ENCODE measurements at regions not wholly inside any gene's neighbourhood (a gene's known extent, or its start where the extent isn't known, plus 50 kb on each side); places are given as distances from the start of the nearest gene placed in this dataset.

DNA sequence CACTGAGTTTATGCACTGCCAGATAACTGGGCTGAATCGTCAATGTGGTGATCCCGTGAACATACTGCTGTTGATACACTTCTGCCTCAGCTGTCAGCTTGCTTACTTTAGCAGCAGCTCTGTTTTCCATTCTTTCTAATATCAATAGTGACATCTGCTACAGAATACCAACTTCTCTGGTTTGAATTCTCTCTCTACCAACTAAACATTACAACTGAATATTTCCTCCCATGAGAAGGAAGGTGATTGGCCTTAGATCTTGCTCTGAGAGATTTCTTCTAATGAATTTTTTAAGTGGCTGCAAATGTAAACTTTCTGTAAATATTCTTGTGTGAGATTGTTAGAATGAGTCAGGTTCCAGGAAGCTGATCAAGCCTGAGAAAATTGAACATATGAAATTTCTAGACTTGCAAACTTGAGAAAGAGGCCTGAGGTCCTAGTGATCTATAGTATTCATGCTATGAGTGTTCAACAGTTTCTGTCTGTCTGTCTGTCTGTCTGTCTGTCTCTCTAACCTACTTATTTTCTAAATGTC lies 205.5 kb upstream of the CDKN2B start:
- TF ChIP-seq POLR2AphosphoS5 (IDR thresholded peaks at IDR 0.05; ENCODE audit: low read depth, low read length) (no peak), TAF1 (IDR thresholded peaks at IDR 0.05; ENCODE audit: borderline replicate concordance, low read depth, low read length) (no peak), POLR2A (IDR thresholded peaks at IDR 0.05; ENCODE audit: low read depth, low read length) (no peak)

Data from GM12892 (cell line).